SK-N-SH (cell line): ENCODE measurements at regions not wholly inside any gene's neighbourhood (a gene's known extent, or its start where the extent isn't known, plus 50 kb on each side); places are given as distances from the start of the nearest gene placed in this dataset.

Experiments used
- ELF1 ChIP-seq: IDR thresholded peaks from 2 replicates; pipeline ENCODE4 v1.4.0; 2012
- EP300 ChIP-seq, 2 experiments: IDR thresholded peaks; 2 replicates each; pipeline versions ENCODE4 v1.4.0 to v1.6.1; 2012; ENCODE audit warnings: borderline replicate concordance in 1 of 2, low read depth in 1 of 2, low read length in 1 of 2
- FOSL2 ChIP-seq: IDR thresholded peaks from 2 replicates; pipeline ENCODE4 v1.4.0; 2012; ENCODE audit warnings: low read depth, mild to moderate bottlenecking, moderate library complexity, borderline replicate concordance
- FOXJ3 ChIP-seq: sonication (generic); formaldehyde crosslinking; IDR thresholded peaks from 2 replicates; pipeline ENCODE4 v1.5.1; 2020; ENCODE audit warnings: mild to moderate bottlenecking, missing genetic modification reagents
- FOXM1 ChIP-seq: IDR thresholded peaks from 2 replicates; pipeline ENCODE4 v1.4.0; 2012; ENCODE audit warnings: low read depth, mild to moderate bottlenecking
- GABPA ChIP-seq: IDR thresholded peaks from 2 replicates; pipeline ENCODE4 v1.4.0; 2012; ENCODE audit warnings: low read depth, mild to moderate bottlenecking
- MEF2A ChIP-seq: IDR thresholded peaks from 2 replicates; pipeline ENCODE4 v1.4.0; 2012; ENCODE audit warnings: low read depth, borderline replicate concordance
- NRF1 ChIP-seq: IDR thresholded peaks from 2 replicates; pipeline ENCODE4 v1.6.1; 2012; ENCODE audit warnings: low read depth, mild to moderate bottlenecking, low read length
- RCOR1 ChIP-seq: fragments of 150-350 bp; IDR thresholded peaks from 2 replicates; pipeline ENCODE4 v1.6.1; 2017; ENCODE audit warnings: antibody characterized with exemption, low read length
- RXRA ChIP-seq: IDR thresholded peaks from 2 replicates; pipeline ENCODE4 v1.4.0; 2012; ENCODE audit warnings: low read depth, mild to moderate bottlenecking, borderline replicate concordance
- TCF12 ChIP-seq: IDR thresholded peaks from 2 replicates; pipeline ENCODE4 v1.4.0; 2012
- TEAD4 ChIP-seq: IDR thresholded peaks from 2 replicates; pipeline ENCODE4 v1.4.0; 2012; ENCODE audit warnings: mild to moderate bottlenecking, borderline replicate concordance; ENCODE audit not compliant: insufficient read depth
- TF ChIP-seq, protein P1 (sequence below): IDR thresholded peaks from 2 replicates; pipeline ENCODE4 v1.6.1; 2012; ENCODE audit warnings: mild to moderate bottlenecking, low read depth, low read length, moderate library complexity
- TF ChIP-seq, protein P2 (sequence below): IDR thresholded peaks from 2 replicates; pipeline ENCODE4 v1.4.0; 2012; ENCODE audit warnings: low read depth, borderline replicate concordance
- TF ChIP-seq, protein P3 (sequence below): fragments of 200-600 bp; sonication (generic); IDR thresholded peaks from 2 replicates; pipeline ENCODE4 v1.6.1; 2017; ENCODE audit warnings: antibody characterized with exemption, mild to moderate bottlenecking, moderate library complexity
- TF ChIP-seq, protein P4 (sequence below): IDR thresholded peaks from 2 replicates; pipeline ENCODE4; 2012

DNA sequence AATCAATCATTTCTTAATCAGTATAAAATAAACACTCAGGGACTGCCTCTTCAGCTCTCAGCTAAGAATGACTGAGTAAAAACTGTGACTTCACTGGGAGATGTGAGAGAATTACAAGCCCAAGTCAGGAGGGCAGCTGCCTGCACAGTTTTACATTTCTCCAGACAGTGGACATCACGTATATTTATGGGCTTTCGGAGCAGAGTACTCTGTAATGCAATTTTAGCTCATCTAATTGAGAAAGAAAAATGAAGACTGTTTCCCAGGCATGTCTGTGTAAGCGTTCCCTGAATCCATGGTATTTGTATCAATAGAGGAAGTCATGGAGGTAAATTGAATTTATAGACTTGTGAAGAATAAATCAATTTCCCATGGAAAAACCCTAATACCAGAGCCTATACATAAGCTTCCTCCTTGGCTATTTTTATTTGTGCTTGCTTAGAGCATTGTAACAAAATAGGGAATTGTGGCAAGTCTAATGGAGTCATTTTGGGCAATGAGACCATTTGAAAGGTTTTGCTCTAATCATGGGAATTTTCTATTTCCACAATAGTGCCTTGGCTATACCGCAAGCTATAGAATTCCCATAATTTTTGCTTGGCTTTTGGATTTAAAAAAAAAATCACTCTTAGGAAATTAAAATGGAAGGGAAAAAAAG, 87.2 kb downstream of the SLC5A7 start (continued):
- TF ChIP-seq, protein P1, sequence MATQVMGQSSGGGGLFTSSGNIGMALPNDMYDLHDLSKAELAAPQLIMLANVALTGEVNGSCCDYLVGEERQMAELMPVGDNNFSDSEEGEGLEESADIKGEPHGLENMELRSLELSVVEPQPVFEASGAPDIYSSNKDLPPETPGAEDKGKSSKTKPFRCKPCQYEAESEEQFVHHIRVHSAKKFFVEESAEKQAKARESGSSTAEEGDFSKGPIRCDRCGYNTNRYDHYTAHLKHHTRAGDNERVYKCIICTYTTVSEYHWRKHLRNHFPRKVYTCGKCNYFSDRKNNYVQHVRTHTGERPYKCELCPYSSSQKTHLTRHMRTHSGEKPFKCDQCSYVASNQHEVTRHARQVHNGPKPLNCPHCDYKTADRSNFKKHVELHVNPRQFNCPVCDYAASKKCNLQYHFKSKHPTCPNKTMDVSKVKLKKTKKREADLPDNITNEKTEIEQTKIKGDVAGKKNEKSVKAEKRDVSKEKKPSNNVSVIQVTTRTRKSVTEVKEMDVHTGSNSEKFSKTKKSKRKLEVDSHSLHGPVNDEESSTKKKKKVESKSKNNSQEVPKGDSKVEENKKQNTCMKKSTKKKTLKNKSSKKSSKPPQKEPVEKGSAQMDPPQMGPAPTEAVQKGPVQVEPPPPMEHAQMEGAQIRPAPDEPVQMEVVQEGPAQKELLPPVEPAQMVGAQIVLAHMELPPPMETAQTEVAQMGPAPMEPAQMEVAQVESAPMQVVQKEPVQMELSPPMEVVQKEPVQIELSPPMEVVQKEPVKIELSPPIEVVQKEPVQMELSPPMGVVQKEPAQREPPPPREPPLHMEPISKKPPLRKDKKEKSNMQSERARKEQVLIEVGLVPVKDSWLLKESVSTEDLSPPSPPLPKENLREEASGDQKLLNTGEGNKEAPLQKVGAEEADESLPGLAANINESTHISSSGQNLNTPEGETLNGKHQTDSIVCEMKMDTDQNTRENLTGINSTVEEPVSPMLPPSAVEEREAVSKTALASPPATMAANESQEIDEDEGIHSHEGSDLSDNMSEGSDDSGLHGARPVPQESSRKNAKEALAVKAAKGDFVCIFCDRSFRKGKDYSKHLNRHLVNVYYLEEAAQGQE: no peak
- TF ChIP-seq GABPA: no peak
- TF ChIP-seq EP300 (IDR thresholded peaks at IDR 0.05; ENCODE audit: borderline replicate concordance in 1 of 2, low read depth in 1 of 2, low read length in 1 of 2): peak; percentile 9 to 67; a peak in 3 of 4 replicates
- no peak for TF ChIP-seq FOSL2
- TF ChIP-seq, protein P2, sequence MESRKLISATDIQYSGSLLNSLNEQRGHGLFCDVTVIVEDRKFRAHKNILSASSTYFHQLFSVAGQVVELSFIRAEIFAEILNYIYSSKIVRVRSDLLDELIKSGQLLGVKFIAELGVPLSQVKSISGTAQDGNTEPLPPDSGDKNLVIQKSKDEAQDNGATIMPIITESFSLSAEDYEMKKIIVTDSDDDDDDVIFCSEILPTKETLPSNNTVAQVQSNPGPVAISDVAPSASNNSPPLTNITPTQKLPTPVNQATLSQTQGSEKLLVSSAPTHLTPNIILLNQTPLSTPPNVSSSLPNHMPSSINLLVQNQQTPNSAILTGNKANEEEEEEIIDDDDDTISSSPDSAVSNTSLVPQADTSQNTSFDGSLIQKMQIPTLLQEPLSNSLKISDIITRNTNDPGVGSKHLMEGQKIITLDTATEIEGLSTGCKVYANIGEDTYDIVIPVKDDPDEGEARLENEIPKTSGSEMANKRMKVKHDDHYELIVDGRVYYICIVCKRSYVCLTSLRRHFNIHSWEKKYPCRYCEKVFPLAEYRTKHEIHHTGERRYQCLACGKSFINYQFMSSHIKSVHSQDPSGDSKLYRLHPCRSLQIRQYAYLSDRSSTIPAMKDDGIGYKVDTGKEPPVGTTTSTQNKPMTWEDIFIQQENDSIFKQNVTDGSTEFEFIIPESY: no peak
- TF ChIP-seq MEF2A: no peak
- no peak for TF ChIP-seq NRF1
- peak; percentile 62; the same call in 1 of the 2 replicates for TF ChIP-seq RCOR1
- TF ChIP-seq RXRA: no peak
- TF ChIP-seq, protein P3, sequence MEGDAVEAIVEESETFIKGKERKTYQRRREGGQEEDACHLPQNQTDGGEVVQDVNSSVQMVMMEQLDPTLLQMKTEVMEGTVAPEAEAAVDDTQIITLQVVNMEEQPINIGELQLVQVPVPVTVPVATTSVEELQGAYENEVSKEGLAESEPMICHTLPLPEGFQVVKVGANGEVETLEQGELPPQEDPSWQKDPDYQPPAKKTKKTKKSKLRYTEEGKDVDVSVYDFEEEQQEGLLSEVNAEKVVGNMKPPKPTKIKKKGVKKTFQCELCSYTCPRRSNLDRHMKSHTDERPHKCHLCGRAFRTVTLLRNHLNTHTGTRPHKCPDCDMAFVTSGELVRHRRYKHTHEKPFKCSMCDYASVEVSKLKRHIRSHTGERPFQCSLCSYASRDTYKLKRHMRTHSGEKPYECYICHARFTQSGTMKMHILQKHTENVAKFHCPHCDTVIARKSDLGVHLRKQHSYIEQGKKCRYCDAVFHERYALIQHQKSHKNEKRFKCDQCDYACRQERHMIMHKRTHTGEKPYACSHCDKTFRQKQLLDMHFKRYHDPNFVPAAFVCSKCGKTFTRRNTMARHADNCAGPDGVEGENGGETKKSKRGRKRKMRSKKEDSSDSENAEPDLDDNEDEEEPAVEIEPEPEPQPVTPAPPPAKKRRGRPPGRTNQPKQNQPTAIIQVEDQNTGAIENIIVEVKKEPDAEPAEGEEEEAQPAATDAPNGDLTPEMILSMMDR: no peak
- no peak for TF ChIP-seq TCF12
- TF ChIP-seq TEAD4: no peak
- TF ChIP-seq ELF1: no peak
- no peak for TF ChIP-seq FOXM1
- TF ChIP-seq, protein P4, sequence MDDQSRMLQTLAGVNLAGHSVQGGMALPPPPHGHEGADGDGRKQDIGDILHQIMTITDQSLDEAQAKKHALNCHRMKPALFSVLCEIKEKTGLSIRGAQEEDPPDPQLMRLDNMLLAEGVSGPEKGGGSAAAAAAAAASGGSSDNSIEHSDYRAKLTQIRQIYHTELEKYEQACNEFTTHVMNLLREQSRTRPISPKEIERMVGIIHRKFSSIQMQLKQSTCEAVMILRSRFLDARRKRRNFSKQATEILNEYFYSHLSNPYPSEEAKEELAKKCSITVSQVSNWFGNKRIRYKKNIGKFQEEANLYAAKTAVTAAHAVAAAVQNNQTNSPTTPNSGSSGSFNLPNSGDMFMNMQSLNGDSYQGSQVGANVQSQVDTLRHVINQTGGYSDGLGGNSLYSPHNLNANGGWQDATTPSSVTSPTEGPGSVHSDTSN: peak; percentile 37; the same call in 1 of the 2 replicates
- TF ChIP-seq FOXJ3 (CRISPR knock-in tag): no peak
